Activated naive CD4-positive, alpha-beta T cell treated with Interleukin-2 at 50 U/mL for 16 hours (primary cell): ENCODE measurements at regions not wholly inside any gene's neighbourhood (a gene's known extent, or its start where the extent isn't known, plus 50 kb on each side); places are given as distances from the start of the nearest gene placed in this dataset.

Experiments used
- DNase-seq: peaks from one replicate; pipeline ENCODE4 v3.0.0-alpha.2; 2020

DNA sequence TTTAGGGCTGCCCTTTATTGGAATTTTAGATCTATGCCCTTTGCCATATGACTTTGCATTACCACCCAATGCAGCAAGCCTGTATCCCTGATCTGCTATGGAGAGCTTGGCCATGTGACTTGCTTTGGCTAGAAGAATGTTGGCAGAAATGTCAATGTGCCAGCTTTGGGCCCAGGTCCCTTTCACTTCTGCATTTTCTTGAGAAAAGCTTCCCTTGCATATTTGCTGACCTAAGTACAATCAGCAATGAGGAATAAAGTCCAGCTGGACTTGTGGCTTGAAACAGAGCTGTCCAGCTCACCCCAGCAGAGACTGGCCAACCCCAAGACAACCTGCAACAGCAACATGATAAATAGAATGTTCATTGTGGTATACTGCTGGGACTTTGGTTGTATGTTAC is 135.9 kb downstream of the PAH start:
- DNase-seq = no peak

DNA sequence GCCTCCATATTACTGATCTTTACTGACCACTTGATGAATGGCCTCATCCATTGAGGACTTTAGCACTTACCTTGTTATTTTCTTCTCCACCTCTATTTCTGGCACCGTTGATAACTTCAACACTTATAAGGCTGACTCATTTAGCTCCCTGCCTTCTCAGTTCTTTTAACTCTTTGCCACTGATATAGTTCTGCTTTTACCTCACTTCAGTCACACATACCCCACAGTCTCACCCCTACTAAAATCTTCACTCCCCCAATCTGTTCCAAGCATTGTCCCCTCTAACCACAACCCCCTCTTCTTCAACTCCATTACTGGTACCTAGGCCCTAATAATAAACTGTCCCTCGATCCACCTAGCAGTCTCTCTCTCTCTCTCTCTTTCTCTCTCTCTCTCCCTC is 141.0 kb downstream of the PAH start:
- no peak for DNase-seq

DNA sequence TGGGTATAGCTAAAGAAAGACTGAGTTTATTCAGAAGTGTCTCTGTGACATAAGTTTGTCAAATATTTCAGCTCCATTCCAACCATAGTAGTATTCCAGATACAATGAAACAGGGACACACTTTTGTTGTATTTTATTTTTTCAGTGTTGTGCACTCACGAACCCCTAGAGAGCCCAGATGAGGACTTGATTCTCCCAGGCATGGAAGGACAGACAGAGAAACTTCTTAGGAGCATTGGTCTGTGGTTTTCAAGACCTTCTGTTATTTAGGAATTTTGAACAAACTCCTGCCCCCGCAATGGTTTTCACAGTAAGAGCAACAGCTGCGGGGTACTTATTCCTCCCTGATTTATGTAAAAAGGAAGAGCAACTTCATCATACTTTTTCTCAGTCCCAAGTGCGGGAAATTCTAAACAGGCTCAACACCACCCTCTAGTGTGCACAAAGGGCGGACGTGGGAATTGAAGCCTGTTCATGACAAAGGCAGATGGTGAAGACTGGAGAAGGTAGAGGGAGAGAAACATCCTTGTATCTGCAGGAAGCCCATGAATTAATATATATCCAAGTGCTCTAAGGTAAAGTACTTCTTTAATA is 147.6 kb downstream of the PAH start:
- peak; percentile 6 for DNase-seq

DNA sequence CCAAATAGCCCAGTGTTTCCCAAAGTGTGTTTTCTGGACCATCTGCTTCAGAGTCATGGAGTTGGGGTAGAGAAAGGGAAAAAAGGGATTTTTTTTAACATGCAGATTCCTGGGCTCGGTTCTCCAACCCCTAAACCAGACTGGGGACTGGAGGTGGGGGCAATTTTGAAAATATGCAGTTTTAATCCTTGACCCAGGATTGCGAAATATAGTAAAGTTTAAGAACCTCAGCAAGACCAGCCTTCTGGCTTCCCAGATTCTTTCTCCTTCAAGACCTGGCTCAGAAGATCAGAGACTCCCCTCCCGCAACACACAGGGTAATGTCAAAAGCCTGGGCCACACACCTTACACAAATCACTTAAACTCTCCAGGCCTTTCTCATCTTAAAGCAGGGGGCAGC is 150.1 kb downstream of the PAH start:
- DNase-seq = no peak

DNA sequence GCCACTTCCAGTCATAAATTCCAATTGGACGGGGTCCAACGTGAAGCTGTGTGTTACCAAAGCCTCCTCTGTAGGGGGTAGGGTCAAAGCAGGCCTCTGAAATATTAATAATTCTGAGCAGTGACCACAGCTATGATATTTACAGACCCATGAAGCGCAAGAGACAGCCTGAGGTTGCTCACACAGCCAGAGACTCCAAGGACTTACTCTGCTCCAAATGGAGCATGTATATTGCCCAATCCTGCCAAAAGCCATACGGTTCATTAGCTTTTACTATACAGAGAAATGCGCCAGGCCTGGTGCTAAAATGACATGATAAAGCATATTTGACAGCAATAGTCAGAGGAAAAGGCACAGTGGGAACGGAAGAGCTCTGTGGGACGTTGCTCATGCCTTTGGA is 151.3 kb downstream of the PAH start:
- no peak for DNase-seq

DNA sequence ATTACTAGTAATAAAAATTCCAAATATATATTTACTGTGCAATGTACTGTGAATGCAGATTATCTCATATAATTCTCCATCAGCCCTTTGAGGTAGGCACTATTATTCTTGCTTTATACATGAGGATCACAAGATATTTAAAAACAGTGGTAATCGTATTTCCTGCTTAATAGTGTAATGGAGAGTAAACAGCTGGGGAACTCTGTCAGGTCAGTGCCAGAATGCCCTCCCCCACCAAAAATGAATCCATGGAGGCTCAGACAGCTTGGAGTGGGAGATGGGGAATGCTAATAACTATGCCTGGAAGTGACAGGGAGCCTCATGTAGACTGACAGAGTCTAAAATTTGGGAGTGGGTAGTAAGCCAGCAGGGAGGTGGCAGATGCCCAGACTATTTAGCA is 153.6 kb downstream of the PAH start:
- no peak for DNase-seq

DNA sequence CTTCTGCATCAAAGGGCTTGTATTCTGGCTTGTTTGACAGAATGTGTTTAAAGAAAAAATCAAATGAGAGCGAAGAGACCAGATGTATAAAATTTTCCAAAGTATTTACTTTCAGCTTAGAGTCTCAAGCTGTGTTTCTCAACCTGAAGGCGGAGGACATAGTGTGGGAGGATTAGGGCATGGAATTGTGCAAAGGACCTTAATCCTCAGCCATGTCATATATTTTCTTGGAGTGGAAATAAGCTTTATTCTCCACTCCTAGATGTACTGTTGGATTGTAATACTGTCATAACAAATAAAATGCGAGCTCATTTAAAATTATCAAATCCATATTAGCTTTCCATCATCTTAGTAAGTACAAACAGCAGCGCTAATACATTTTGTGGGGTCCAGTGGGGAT is 154.0 kb downstream of the PAH start:
- DNase-seq = no peak

DNA sequence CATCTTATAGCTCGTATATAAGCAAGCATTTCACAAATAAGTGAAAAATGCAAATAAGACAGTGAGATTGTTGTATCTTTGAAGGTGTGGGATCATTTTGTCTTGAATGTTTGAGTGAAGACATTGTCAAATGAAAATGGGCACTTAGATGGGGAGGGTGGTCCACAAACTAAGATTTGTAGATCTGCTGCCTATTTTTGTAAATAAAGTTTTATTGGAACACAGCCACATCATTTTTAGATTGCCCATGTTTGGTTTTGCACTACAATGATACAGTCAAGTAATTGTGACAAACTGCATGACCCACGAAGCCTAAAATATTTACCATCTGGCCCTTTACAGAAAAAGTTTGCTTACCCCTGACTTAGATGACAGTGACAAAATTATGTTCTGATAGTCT is 156.7 kb downstream of the PAH start:
- no peak for DNase-seq

DNA sequence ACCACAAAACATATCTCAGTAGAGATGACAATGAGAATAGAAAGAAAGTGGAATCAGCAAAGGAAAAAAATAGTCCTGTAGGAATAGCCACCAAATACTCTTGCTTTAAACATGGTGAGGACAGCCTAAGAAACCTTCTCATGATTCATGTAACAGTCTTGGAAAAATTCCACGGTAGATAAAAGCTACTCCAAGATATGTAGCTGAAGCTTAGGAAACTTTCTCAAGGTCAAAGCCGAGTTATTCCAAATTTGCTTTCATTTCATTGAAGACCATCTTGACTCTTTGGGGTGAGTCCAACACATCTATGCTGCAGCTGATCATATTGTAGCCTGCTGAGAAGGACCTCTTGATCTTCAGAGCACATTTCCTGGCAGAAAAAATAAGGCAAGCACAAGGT is 157.6 kb downstream of the PAH start:
- DNase-seq = no peak

DNA sequence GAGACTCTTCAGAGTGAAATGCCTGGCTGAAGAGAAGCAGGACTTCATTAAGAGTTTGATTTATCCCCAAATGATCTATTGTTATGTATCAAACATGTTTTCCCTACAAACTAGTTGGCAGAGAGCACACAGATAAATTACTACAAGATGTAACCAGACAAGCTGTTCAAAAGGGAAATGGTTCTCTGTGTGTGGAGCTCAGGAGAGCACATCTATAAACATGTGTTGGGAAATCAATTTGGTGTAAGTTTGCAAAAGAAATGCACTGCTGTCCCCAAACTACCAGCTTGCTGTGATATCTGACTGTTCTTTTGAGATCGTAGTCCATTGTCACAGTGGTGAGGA is 159.2 kb downstream of the PAH start:
- no peak for DNase-seq

DNA sequence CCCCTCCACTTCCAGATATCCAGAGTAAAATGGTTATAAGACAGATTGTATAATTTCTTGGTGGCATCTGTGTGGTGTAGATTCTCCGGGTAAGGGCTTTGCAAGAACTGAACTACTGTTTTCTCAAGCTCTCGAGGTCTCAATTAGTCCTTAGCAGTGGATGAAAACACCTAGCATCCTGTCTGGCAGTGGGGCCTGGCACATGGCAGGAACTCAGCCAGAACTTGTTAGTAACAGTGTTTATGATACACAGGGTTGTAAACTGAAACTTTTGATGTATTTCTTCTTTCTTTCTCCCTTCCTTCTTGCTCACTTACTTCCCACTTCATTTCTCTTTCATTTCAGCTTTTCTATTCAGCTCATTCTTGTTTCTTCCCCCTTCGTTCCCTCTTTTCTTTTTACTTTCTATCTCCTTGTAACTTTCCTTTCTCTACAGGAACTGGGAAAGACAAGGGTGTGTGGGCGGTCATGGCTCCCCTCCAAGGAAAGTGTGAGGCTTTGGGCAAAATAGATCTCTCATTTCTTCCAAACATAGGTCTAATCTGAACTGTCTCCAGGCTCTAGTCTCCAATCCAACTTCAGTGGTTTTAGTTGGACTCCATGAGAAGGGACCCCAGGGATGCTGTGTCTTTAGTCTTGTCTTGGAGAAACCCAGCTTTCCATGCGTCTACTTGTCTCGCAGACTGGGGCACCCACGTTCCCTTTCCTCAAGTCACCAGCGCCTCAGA is 159.7 kb downstream of the PAH start:
- no peak for DNase-seq

DNA sequence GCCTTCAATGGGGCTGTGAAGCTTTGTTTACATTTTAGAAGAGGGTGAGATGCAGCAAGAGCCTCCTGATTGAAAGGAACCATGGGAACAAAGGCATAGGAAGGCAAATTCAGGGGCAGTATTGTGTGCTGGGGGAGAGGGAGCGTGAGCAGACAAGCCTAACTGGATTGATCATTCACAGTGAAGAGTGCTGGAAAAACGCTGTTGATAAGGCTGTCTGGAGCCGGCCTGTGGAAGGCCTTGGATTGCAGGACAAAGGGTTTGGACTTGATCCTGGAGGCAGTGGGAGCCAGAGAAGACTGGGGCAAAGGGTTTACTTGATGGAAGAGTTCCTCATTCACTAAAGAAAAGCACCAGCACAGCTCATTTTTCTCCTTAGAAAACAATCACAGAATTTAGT is 160.5 kb downstream of the PAH start:
- DNase-seq = no peak

DNA sequence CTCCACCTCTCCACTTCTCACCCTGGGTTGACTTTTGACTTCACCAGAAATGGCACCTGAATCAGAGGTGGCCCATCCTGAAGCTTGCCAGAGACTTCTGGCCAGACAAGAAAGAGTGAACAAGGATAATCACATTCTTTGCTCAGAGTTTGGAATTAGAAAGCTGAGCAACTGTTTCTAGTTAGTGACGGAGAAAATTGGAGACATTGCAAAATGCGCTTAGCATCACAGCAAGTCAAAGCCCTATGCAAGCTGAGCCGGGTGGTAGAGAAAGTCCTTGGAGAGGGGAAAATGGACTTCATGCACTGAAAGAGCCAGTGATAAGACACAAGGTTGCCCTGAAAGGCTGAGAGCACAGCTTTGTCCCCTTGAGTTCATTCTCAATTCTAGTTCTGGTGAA is 161.8 kb downstream of the PAH start:
- DNase-seq = no peak

DNA sequence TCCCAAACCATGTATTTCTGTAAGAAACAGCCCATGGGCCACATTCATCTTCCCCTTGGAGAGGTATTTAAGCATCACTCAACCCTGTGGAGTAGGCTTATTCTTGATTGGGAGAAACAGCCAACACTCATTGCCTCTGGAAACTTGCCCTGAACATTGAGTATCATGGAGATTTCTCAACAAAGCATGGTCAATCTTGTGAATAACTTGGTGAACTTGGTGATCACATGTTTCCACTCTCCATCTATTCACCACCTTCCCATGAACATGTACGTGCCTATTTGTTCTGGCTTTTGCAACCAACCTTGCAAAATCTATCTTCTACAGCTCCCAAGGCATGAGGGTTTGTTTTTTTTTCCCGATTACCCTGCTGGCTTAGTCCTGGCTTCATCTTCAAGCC is 163.2 kb downstream of the PAH start:
- DNase-seq = no peak

DNA sequence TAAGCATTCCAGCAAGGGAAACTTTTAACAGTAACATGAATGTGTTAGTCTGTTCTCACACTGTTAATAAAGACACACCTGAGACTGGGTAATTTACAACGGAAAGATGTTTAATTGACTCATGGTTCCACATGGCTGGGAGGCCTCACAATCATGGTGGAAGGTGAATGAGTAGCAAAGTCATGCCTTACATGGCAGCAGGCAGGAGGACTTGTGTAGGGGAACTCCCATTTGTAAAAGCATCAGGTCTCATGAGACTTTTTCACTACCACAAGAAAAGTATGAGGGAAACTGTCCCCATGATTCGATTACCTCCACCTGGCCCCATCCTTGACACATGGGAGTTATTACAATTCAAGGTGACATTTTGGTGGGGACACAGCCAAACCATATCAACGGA is 168.3 kb downstream of the PAH start:
- DNase-seq = no peak

DNA sequence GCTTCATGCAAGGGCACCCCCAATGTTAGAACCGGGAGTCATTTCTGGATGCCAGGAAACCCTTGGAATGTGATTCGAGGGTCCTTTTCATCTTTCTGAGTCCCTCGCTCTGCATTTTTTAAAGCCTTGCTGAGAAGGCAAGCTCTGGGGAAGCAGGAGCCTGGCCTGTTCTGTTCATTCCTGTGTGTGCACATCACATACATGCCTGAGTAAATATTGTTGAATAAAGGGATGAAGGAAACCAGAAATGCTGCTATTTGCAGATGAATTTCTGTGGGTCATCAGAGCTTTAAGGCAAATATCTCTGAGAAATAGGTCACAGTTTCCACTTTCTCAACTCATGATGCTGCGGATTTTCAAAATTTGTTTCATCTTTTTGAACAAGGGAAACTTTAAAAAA is 170.1 kb downstream of the PAH start:
- DNase-seq = no peak

DNA sequence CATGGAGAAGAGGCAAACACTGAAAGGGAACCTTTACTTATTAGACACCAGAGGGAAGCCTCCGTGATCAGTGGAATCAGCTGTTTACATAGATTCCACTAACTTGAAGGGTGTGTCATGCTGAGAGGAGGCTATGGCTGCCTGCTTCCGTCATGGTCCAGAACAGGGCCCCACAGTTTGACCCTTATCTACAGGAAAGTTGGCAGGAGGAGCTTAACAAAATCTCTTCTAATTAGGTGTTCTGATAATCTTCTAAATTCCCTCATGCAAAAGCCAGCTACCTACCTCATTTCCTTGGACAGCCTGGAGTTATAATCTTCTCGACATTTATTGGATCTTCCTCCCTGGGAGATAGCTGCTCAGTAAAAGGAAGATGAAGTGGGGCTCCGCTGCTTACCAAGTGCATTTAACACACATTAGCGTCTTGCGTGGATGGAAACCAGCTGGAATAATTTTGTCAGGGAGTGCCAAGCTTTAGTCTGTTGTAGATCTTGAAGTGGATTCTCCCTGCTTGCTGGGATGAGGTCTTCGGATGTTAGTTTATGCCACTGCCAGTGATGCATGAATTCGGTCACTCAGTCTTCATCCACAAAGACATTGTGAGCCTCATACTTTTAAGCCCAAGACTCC is 171.0 kb downstream of the PAH start:
- DNase-seq = no peak

DNA sequence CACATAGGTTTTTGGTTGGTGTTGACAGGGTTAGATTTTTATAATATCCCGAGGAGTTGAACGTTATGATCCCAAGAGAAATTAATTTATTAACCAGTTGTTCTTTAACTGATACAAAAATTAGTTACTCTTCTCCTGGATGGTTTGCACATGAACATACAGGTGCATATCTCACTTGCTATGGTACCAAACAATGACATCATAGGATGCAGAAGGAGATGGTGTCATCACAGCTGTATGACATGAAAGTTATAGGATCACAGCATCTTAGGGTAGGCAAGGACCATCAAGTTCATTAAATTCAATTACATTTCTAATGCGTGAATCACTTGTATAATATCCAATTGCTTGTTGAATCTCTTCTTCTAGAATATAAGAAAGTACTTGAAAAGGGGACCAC is 175.8 kb downstream of the PAH start:
- no peak for DNase-seq

DNA sequence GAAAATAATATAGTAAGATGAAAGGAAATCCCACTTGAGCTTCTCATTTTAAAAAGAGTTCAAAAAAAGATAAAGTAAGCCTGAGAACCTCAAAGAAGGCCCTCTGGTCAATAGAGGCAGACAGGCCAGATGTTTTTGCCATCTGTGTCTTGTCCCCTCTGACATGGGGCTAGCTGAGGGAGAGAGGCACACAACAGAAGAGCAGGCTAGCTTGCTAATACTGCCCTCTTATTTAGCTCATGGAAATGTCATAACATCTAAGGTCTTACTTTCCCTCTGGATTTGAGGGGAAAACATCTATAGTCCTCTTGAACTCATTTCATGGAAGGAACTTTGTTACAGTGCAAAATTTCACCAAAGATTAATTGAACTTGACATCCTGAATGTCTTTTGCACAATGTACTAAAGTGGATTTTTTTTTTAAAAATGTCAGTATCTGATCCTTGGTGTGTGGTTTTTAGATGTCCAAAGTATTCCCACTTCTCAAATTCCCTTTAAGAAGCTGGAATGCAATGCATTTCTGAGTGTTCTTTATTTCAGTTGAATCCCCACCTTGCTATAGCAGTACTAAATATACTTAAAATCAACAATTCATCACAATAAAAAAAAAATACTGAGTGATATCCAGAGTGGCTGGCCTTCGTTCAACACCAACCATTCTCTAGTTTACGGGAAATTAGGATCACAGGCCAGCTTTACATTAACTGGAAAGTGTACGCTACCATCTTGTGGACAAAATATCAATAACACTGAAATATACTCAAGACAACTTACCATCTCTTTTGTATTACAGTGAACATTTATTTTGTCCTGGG is 176.7 kb downstream of the PAH start:
- DNase-seq = no peak

DNA sequence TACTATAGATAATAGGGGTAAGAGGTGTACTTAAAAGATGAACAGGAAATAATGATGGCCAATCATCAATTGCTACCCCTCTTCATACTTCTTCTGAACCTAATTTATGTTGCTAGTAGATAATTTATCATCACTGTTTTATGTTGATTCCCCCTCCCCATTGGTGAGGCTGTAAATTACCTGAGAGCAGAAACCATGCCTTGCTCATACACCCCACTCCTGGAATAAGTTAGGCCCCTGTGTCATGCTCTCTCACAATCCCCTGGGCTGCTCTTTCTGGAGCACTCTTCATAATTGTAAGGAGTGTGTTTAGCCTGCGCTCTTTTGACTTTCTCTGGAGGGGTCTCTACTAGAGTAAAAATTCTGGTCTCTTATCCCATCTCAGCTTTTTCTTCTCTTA is 180.7 kb downstream of the PAH start:
- DNase-seq = no peak

DNA sequence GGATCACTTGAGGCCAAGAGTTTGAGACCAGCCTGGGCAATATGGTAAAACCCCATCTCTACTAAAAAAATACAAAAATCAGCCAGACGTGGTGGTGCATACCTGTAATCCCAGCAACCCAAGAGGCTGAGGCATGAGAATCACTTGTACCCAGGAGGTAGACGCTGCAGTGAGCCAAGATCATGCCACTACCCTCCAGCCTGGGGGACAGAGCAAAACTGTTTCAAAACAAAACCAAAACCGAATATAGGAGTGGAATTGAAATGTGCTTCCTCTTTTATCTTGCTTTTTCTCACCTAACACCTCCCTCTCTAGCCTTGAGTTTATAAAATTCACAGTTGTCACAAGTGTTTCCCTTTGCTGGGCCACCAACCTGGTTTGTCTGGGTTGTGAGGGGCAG is 181.9 kb downstream of the PAH start:
- no peak for DNase-seq

DNA sequence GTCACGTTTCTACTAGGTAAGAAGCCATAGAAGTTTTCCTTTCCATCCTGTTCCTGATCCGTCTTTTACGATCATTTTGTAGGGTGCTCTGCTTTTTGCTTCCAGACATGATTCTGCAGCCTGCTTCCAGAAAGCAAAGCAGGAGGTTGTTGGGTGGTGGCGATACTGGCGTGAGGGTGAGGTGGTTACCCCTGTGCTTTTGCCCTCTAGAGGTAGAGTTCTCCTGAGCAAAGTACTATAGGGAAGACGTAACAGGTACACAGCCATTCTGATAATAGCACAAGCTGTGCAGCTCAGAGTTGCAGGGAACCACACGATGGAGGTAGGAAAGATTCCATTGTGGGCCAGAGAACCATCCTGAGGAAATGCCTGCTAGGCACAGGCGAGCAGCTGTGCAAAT is 186.0 kb downstream of the PAH start:
- no peak for DNase-seq

DNA sequence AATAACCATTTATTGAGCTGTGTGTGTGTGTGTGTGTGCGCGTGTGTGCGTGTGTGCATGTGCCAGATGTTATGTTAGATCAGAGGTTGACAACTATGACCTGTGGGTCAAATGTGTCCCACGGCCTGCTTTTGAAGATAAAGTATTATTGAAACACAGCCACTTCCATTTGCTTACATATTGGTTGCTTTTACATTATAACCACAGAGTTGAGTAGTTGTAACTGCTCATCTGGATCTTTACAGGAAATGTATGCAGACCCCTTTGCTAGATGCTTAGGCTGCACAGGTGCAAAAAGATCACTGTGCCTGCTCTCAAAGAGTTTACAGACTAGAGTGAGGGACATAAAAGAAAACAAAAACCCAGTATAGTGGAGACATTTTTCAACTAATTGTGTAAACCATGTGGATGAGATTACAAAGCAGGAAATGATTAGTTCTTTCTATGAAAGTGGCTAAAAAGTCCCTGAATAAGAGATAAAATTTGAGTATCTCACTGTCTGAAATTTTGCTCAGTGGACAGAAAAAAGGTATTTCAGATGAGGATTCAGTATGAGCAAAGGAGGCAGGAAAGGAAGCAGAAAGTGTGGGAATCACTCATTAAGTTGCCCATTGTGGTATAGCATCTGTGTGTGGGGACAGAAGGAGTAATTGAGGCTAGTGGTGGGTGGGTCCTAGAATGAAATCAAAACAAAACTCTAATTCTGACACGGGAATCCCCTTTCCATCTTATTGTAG is 188.4 kb downstream of the PAH start:
- no peak for DNase-seq
